Body of pancreas (tissue), 4 donors: ENCODE measurements at regions not wholly inside any gene's neighbourhood (a gene's known extent, or its start where the extent isn't known, plus 50 kb on each side); places are given as distances from the start of the nearest gene placed in this dataset.

Experiments used
- CTCF ChIP-seq, 7 experiments: fragments of 450-650 bp in 4 of 7; fragments of 200-600 bp in 3 of 7; sonication (generic) in 3 of 7; IDR thresholded peaks; one replicate each; pipeline ENCODE4 v1.5.1; 2016 to 2019; ENCODE audit warnings: antibody characterized with exemption in 7 of 7
- POLR2A ChIP-seq, 3 donors: fragments of 450-650 bp; IDR thresholded peaks; one replicate each; pipeline ENCODE4 v1.6.1; 2016; ENCODE audit warnings: antibody characterized with exemption in 3 of 3, mild to moderate bottlenecking in 2 of 3

- TF ChIP-seq CTCF (IDR thresholded peaks at IDR 0.05) (no peak), POLR2A (IDR thresholded peaks at IDR 0.05) (no peak)
Observed at GRCh38 chr17:20823905-20824304, 218.9 kb downstream of the USP22 start.
